Esophagus squamous epithelium (tissue), 5 donors: ENCODE measurements at regions not wholly inside any gene's neighbourhood (a gene's known extent, or its start where the extent isn't known, plus 50 kb on each side); places are given as distances from the start of the nearest gene placed in this dataset.

Source experiments
- DNase-seq: peaks from one replicate; lab custom pipeline; 2025; lab: John Stamatoyannopoulos, UW
- H3K27ac ChIP-seq, 4 donors: fragments of 200-600 bp; sonication (generic); one replicate each; pipeline ENCODE4 v1.5.1; 2016 to 2019; ENCODE audit warnings: mild to moderate bottlenecking in 1 of 4
- H3K27me3 ChIP-seq, 4 donors: fragments of 200-600 bp; sonication (generic); 1 replicate in 3 of 4; 2 replicates in 1 of 4; pipeline versions ENCODE4 v1.5.1 to v1.6.0; 2017 to 2021; ENCODE audit warnings: antibody characterized with exemption in 1 of 4
- H3K36me3 ChIP-seq, 3 donors: fragments of 200-600 bp; sonication (generic); one replicate each; pipeline ENCODE4 v1.5.1; 2016 to 2019
- H3K4me1 ChIP-seq, 3 donors: fragments of 200-600 bp; sonication (generic); one replicate each; pipeline ENCODE4 v1.5.1; 2017 to 2019
- H3K4me3 ChIP-seq, 4 donors: fragments of 200-600 bp; sonication (generic); 1 replicate in 3 of 4; 2 replicates in 1 of 4; pipeline ENCODE4 v1.5.1; 2016 to 2019; ENCODE audit warnings: mild to moderate bottlenecking in 2 of 4, moderate library complexity in 1 of 4
- H3K9me3 ChIP-seq, 3 donors: fragments of 200-600 bp; sonication (generic); one replicate each; pipeline ENCODE4 v1.5.1; 2016 to 2019
- POLR2A ChIP-seq, 4 donors: fragments of 450-650 bp; IDR thresholded peaks; one replicate each; pipeline ENCODE4 v1.6.1; 2017; ENCODE audit warnings: antibody characterized with exemption in 4 of 4, mild to moderate bottlenecking in 4 of 4, moderate library complexity in 3 of 4
- WGBS, 2 donors: methylation state at CpG; one replicate each; pipeline ENCODE4 v1.1.5; 2018; 5-methylcytosine and 5-hydroxymethylcytosine counted together
- intact Hi-C: fragments of 100-400 bp; cut with DNase I; formaldehyde crosslinking; loops from one replicate; pipeline ENCODE4 v1.15.0; 2022
- TF ChIP-seq, protein P1 (sequence below), 6 experiments: fragments of 450-650 bp in 4 of 6; fragments of 200-600 bp in 2 of 6; sonication (generic) in 2 of 6; IDR thresholded peaks; one replicate each; pipeline ENCODE4 v1.5.1; 2016 to 2019; ENCODE audit warnings: antibody characterized with exemption in 6 of 6, mild to moderate bottlenecking in 4 of 6, moderate library complexity in 4 of 6
- donor health status: DM: yes; HTN: yes; CAD: no.

- TF ChIP-seq, protein P1, sequence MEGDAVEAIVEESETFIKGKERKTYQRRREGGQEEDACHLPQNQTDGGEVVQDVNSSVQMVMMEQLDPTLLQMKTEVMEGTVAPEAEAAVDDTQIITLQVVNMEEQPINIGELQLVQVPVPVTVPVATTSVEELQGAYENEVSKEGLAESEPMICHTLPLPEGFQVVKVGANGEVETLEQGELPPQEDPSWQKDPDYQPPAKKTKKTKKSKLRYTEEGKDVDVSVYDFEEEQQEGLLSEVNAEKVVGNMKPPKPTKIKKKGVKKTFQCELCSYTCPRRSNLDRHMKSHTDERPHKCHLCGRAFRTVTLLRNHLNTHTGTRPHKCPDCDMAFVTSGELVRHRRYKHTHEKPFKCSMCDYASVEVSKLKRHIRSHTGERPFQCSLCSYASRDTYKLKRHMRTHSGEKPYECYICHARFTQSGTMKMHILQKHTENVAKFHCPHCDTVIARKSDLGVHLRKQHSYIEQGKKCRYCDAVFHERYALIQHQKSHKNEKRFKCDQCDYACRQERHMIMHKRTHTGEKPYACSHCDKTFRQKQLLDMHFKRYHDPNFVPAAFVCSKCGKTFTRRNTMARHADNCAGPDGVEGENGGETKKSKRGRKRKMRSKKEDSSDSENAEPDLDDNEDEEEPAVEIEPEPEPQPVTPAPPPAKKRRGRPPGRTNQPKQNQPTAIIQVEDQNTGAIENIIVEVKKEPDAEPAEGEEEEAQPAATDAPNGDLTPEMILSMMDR (IDR thresholded peaks at IDR 0.05): no peak
- no peak for TF ChIP-seq POLR2A (IDR thresholded peaks at IDR 0.05)
- H3K27ac ChIP-seq: no peak overlapping the region
- WGBS, 2 donors: 45 to 50% methylated on average over 2 of the region's 2 CpGs
- no peak overlapping the region for H3K4me3 ChIP-seq
- no peaks in the 10 kb centered on the region for H3K9me3 ChIP-seq
- DNase-seq: no peak
- H3K36me3 ChIP-seq: no peaks in the 10 kb centered on the region
- intact Hi-C loops: no loop called here
- H3K4me1 ChIP-seq: peaks cover 0 to 17% (median 0%) of the 10 kb centered on the region in 3 donors
- H3K27me3 ChIP-seq: no peaks in the 10 kb centered on the region
Observed at GRCh38 chr12:77610446-77610845, 220.2 kb upstream of the NAV3 start.

DNA sequence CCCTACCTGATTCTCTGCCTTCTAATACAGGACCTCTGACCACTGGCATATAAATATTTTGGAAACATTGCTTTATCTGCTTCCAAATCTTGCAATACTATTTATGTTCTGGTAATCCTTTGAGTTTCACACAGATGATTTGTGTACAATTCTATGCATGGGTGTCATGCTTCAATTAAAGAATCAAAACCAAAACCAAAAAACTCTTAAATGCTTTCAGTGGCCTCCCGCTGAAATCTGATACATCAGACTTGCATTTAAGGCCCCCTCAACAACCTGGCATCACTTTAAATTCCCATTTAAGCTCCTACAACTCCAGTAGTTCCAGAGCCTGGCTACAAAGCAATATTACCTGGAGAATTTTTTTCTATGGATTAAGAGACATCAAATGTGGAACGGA, 221.7 kb upstream of the NAV3 start:
- TF ChIP-seq, protein P1 (IDR thresholded peaks at IDR 0.05): no peak
- no peak for TF ChIP-seq POLR2A (IDR thresholded peaks at IDR 0.05)
- intact Hi-C loops: no loop called here
- no peaks in the 10 kb centered on the region for H3K36me3 ChIP-seq
- no peak for DNase-seq
- no peak overlapping the region for H3K27ac ChIP-seq
- WGBS, 2 donors: 19 to 54% methylated on average over 2 of the region's 2 CpGs
- peaks cover 0 to 17% (median 0%) of the 10 kb centered on the region in 3 donors for H3K4me1 ChIP-seq
- H3K9me3 ChIP-seq: no peaks in the 10 kb centered on the region
- H3K4me3 ChIP-seq: no peak overlapping the region
- H3K27me3 ChIP-seq: no peaks in the 10 kb centered on the region

DNA sequence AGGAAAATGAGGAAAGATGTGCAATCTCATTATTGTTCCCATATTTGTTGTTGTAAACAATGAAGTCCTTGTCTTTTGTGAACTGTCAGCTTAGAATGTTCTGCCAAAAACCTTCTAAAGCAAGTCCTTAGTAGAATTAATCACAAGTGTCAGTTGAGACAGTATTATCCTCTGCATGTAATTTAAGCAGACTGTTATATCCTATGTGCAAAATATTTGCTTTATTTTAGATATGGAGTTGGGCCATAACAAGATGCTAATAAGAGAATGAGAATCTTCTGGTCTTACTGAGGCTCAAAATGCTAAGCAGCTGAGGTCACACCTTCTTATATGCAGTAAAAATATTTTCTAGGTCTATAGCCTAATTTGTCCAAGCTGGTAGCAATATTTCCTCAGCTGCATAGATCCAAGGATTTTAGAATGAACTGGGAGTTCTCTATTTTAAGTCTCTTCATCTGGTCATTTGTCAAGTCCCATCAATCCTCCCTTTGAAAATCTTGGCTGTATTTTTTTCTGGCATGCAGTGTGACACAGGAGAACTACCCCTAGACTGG, 222.3 kb upstream of the NAV3 start:
- peaks cover 0 to 17% (median 0%) of the 10 kb centered on the region in 3 donors for H3K4me1 ChIP-seq
- no peaks in the 10 kb centered on the region for H3K36me3 ChIP-seq
- no peak for TF ChIP-seq POLR2A (IDR thresholded peaks at IDR 0.05)
- H3K4me3 ChIP-seq: no peak overlapping the region
- intact Hi-C loops: no loop called here
- H3K9me3 ChIP-seq: no peaks in the 10 kb centered on the region
- H3K27me3 ChIP-seq: no peaks in the 10 kb centered on the region
- H3K27ac ChIP-seq: no peak overlapping the region
- no peak for DNase-seq

- no peak for DNase-seq
- no peak overlapping the region for H3K4me3 ChIP-seq
- H3K9me3 ChIP-seq: no peaks in the 10 kb centered on the region
- no peak overlapping the region for H3K27ac ChIP-seq
- intact Hi-C loops: no loop called here
- no peak for TF ChIP-seq POLR2A (IDR thresholded peaks at IDR 0.05)
- TF ChIP-seq, protein P1 (IDR thresholded peaks at IDR 0.05): no peak
- H3K36me3 ChIP-seq: no peaks in the 10 kb centered on the region
- H3K4me1 ChIP-seq: peaks cover 0 to 17% (median 0%) of the 10 kb centered on the region in 3 donors
- no peaks in the 10 kb centered on the region for H3K27me3 ChIP-seq
Observed at GRCh38 chr12:77606348-77606747, 224.3 kb upstream of the NAV3 start.

GRCh38 chr12:77603946-77604345, 226.7 kb upstream of the NAV3 start:
- Histone ChIP-seq H3K9me3 (no peaks in the 10 kb centered on the region), H3K4me3 (no peak overlapping the region), H3K27me3 (no peaks in the 10 kb centered on the region), H3K36me3 (no peaks in the 10 kb centered on the region), H3K4me1 (peaks cover 0 to 8% (median 0%) of the 10 kb centered on the region in 3 donors), H3K27ac (no peak overlapping the region)
- TF ChIP-seq, protein P1 (IDR thresholded peaks at IDR 0.05): no peak
- no peak for TF ChIP-seq POLR2A (IDR thresholded peaks at IDR 0.05)
- DNase-seq: no peak
- intact Hi-C loops: no loop called here

DNA sequence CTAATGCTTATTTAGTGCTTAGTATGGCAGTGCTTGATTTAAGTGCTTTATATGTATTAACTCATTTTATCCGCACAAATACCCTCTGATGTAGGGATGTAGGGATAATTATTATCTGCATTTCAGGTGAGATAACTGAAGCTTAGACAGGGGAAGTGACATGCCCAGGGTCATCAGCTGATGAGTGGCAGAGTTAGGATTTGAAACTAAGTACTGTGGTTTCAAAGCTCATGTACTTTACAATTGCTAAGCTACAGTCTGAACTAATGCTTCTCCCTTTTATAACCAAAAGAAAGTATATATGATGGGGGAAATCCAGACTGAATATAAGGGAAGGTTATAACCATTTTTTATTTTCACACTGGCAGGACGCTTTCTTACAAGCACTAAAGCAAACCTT, 229.6 kb upstream of the NAV3 start:
- Histone ChIP-seq H3K4me3 (no peak overlapping the region), H3K27ac (no peak overlapping the region), H3K9me3 (no peaks in the 10 kb centered on the region), H3K36me3 (no peaks in the 10 kb centered on the region), H3K27me3 (no peaks in the 10 kb centered on the region), H3K4me1 (no peaks in the 10 kb centered on the region)
- no peak for TF ChIP-seq POLR2A (IDR thresholded peaks at IDR 0.05)
- TF ChIP-seq, protein P1 (IDR thresholded peaks at IDR 0.05): no peak
- DNase-seq: no peak
- intact Hi-C loops: no loop called here
- 80 to 87% methylated on average over 2 of the region's 2 CpGs for WGBS, 2 donors
